HL-60/S4 (cell line): ENCODE measurements at regions not wholly inside any gene's neighbourhood (a gene's known extent, or its start where the extent isn't known, plus 50 kb on each side); places are given as distances from the start of the nearest gene placed in this dataset.

Experiments
- in situ Hi-C: fragments of 300-500 bp; cut with MboI; formaldehyde crosslinking; loops from 2 replicates; pipeline ENCODE4 v1.14.3; 2022; ENCODE audit warnings: low sequenced_read_pairs

DNA sequence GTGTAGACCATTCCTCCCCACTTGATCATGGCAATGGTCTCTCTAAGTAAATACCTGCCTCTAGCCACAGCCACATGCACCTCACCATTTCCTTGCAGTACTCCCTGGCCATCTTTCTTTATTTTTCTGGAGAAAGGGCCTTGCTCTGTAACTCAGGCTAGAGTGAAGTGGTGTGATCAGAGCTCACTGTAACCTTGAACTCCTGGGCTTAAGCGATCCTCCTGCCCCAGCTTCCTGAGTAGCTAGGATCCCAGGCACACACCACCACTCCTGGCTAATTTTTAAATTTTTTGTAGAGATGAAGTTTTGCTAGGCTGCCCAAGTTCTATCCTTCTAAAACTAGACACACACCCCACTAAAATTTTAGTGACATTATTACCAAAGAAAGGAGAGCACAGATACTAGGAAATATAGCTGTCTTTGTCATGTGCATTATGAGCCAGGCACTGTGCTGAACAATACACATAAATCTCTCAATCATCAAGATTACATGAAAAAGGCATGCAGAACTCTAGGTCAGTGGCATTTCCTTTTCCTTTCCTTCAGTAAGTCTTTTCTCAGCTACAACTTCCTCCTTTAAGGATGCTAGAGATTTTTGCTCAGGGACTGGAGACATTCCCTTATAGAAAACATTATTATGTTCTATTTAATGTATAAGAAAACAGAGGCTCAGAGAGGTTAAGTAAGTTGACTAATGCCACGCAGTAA is 95.0 kb upstream of the SERBP1 start:
- in situ Hi-C loops = no loop called here

- in situ Hi-C loops = no loop called here
Observed at GRCh38 chr1:67528141-67528540, 97.9 kb upstream of the SERBP1 start.

DNA sequence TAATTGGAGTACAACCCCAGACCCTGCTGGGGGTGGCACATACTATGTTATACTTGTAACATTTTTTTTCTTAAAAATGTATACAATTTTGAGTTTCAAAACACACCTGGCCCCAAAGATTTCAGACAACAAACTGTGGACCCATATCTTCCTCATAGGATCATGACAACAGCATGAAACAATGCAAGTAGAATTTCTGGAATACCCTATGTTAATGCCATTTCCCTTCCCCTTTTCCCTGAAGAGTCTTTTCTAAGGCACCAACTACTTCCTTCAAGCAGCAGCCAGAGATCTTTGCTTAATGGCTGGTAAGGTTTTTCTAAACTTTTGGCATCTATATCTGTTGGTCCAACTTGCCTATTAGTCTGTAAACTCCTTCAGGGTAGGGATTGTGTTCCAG is 99.9 kb upstream of the SERBP1 start:
- in situ Hi-C loops = no loop called here

DNA sequence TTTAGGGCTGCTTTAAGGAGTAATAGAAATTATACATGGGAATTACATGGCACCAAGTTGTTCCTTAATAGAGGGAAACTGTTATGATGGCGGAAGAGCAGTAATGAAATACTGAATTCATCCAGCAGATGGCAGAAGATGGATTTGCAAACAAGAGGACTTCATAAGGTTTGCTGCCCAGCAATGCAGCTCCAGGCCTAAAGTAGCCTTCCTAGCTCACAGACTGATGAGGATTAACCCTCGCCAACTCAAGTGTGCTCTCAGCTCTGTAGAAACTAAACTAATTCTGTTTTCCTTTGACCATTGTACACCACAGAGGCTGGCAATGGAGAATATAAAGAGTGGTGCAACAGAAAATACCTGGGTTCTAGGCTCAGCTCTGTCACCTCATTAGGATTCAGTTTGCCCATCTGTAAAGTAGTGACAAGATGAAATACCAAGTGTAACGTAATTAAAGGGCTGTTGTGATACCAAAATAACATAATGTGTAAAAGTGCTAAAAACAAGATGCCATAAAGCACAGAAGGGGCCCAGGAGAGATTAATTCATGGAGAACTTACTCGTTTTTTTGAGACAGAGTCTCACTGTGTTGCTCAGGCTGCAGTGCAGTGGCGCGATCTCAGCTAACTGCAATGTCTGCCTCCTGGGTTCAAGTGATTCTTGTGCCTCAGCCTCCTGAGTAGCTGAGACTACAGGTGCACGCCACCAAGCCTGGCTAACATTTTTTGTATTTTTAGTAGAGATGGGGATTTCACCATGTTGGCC is 102.4 kb upstream of the SERBP1 start:
- in situ Hi-C loops = no loop called here

DNA sequence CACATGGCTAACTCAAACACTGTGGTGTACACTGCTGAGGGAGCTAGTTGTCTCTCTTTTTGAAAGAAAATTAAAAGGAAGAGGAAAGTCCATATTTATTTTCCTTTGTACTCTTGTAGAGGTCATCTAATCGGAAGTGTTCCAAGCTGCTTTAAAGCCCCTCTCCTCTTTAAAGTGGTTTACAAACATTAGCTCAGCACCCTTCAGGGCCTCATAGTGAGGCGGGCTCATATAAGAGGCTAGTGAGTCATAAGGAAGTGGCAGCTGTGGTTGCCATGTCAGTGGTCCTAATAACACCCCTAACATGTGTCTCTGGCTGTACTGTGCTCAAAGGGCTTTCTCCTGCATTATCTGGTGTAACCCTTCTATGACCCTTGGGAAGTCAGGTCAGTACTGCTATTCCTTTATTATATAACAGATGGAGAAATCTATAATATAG is 104.4 kb upstream of the SERBP1 start:
- in situ Hi-C loops = no loop called here

DNA sequence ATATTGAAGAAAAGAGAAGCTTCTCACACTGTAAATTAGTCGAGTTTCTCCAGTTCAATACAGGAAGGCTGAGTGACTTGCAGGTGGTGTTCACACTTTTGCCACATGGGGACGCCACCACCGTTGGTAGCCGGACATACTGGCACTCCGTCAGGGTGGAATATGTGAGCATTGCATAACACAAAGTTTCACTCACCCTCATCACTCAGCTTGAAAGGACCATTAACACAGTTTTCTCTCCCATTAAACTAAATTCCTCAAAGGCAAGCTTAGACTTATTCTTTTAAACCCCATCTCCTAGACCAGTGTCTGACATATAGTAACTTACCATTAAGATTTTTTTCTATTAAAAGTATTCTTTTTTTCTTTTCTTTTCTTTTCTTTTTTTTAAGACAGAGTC is 105.3 kb upstream of the SERBP1 start:
- in situ Hi-C loops = no loop called here

DNA sequence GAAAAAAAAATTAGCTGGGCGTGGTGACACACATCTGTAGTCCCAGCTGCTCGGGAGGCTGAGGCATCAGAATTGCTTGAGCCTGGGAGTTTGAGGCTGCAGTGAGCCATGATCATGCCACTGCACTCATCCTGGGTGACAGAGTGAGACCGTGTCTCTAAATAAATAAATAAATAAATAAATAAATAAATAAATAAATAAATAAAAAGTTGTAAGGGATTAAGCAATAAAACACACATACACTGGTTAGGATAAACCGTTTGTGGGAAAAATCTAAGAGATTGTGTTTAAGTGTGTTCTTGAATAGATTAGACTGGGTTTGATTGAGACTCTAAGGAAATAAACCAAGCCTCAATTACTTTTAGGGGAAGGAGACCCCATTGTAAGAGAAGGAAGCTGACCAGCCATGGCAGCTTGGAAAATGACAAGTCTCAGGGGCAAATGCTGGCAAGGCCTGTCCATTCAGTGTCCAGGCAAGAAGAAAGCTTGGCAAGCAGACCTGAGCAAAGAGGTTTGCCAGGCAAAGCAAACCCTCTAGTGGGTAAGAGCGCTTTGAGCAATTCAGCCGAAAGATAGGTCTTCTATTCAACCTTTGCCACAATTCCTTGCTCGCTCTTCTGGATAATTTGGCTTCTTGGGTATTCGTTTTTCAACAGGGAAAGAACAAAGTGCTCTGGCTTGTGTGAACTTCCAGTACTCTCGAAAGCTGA is 106.9 kb upstream of the SERBP1 start:
- in situ Hi-C loops = no loop called here

- in situ Hi-C loops = no loop called here
Observed at GRCh38 chr1:67537667-67538018, 107.4 kb upstream of the SERBP1 start.

DNA sequence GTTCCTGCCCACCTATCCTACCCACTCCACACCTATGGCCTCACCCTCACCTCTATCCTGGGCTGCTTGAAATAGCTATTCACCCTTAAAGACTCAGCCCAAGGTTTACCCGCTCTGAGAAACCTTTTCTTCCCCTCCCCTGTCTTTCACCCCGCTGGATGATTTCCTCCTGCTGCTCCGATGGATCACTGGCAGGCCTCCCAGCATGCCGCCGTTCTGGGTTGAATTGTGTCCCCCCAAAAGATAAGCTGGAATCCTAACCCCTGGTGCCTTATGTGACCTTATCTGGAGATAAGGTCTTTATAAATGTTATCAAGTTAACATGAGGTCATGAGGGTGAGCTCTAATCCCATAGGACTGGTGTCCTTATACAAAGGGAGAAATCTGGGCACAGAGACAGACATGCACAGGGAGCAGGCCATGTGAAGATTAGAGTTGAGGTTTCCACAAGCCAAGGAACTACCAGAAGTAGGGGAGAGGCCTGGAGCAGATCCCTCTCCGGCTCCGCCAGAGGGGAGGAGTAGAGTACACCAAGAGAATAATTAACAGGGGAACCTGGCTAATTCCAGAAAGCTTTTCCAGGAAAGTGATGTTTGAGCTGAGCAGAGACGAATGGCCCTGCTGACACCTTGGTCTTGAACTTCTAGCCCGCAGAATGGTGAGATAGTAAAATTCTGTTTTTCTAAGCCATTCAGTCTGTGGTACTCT is 110.0 kb upstream of the SERBP1 start:
- in situ Hi-C loops = no loop called here

- in situ Hi-C loops = no loop called here
Observed at GRCh38 chr1:67540733-67541125, 110.5 kb upstream of the SERBP1 start.

- in situ Hi-C loops = no loop called here
Observed at GRCh38 chr1:67542747-67543146, 112.5 kb upstream of the SERBP1 start.

GRCh38 chr1:67544921-67545320 is 114.7 kb upstream of the SERBP1 start:
- in situ Hi-C loops = no loop called here

- in situ Hi-C loops = no loop called here
Observed at GRCh38 chr1:67545364-67545763, 115.2 kb upstream of the SERBP1 start.

DNA sequence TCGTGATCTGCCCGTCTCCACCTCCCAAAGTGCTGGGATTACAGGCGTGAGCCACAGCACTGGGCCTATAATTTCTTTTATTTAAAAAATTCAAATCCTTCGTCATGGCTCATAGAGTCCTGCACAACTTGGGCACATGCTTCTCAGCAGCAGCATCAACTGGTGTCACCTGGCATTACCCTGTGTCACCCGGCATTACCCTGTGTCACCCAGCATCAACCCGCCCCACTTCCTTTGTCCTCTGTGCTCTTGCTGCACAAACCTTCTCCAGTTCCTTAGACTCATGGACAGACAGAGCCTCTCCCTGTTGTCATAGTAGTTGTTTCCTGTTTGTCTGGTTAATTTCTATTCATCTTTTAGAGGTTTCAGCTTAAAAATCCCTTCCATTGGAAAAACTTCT is 121.2 kb upstream of the SERBP1 start:
- in situ Hi-C loops = loop anchor here (10.0 kb wide), 2 partner anchors 123 to 213 kb away; no protein-coding TSS in a partner anchor

DNA sequence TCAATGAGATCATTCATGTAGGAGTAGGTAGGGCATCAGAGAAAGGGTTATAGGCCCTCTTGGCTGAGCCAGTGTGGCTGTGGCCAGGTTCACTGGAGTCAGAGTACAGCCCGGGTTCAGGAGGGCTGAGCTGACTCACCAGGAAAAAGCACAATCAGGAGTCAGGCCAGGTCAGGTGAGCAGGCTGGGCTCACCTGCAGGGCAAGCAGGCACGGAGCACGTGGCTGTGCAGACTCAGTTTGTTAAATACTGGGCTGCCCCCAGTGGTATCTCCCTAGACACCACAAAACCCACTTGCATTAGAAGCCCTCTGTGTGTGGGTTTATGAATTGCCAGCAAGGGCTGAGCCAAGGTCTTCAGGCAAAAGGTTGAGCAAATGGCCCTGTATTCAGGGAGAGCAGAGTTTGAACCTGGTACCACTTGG is 122.1 kb upstream of the SERBP1 start:
- in situ Hi-C loops = loop anchor here (10.0 kb wide), 2 partner anchors 122 to 212 kb away; no protein-coding TSS in a partner anchor

GRCh38 chr1:67554204-67554603 is 124.0 kb upstream of the SERBP1 start:
- in situ Hi-C loops = loop anchor here (10.0 kb wide), 2 partner anchors 121 to 211 kb away; no protein-coding TSS in a partner anchor

DNA sequence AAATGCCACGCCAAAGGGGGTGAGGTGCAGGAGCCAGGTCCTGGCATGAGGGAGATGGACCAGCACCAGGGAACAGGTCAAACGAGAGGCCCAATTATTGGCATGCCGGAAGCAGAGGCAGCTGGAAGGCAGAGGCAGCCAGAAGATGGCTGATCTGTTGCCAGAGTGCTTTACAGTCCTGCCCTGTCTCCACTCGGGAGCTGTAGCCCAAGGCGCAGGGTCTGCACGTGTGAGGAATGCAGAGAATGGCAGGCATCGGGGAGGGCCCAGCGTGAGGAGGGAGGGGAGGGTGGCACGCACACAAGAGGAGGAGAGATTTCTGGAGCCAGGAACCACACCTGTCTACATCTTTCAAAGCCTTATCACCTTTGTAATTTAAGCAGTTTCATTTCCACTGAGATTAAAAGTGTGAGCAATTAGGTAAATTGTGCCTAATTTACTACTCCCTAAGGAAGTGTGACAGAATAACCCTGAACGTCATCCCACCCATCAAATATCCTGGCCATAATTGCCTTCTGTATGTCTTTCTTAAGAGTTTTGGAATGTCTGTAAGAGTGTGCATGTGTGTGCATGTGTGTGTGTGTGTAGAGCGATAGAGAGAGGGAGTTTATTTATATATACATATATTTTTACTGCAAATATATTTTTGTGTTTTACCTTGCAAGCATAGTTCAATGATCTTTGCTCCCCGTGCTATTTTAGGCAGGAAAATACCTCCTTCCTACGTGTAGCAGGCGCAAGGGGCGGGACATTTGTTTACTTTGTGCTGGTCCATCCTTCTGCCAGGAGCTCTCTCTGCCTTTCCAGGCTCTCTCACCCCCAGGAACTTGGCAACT is 125.5 kb upstream of the SERBP1 start:
- in situ Hi-C loops = loop anchor here (10.0 kb wide), 2 partner anchors 119 to 209 kb away; no protein-coding TSS in a partner anchor

- in situ Hi-C loops = loop anchor here (10.0 kb wide), 2 partner anchors 118 to 208 kb away; no protein-coding TSS in a partner anchor
Observed at GRCh38 chr1:67556297-67556900, 126.2 kb upstream of the SERBP1 start.

- in situ Hi-C loops = loop anchor here (10.0 kb wide), 2 partner anchors 117 to 207 kb away; no protein-coding TSS in a partner anchor
Observed at GRCh38 chr1:67557696-67558448, 127.1 kb upstream of the GADD45A start.
